Suppressor macrophage (primary cell): ENCODE measurements at regions not wholly inside any gene's neighbourhood (a gene's known extent, or its start where the extent isn't known, plus 50 kb on each side); places are given as distances from the start of the nearest gene placed in this dataset.

Experiments used
- DNase-seq, 4 experiments: peaks; one replicate each; pipeline ENCODE4 v3.0.0-alpha.2; 2020 to 2022

GRCh38 chr5:62126090-62126489 is 179.9 kb upstream of the KIF2A start:
- DNase-seq = no peak

DNA sequence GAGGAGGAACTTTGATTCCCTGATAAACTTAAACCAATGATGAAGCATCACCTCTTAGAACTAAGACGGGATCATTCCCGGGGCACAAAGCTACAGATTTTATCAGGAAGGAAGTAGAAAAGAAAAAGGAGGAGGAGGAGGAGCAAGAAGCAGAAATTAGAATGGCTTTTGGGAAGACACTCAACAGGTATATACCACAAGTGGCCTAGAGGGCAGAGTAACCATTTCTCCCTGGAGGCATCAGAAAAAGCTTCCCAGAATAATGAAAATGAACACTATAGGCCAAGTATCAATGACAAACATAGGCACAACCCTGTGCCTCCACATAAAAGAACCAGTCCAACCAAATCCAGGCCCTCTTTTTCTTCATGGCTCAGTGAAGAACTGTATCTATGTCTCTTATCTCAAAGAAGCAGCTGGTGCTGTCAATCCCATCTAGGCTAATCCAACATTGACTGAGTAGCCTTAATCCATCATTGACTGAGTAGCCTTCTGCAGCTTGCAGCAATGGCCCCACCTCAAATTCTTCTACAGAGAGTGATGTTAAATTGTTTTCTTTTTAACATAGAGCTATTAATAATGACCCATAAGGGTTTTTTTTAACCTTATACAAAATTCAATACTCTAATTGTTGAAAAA is 178.8 kb upstream of the KIF2A start:
- DNase-seq = no peak

DNA sequence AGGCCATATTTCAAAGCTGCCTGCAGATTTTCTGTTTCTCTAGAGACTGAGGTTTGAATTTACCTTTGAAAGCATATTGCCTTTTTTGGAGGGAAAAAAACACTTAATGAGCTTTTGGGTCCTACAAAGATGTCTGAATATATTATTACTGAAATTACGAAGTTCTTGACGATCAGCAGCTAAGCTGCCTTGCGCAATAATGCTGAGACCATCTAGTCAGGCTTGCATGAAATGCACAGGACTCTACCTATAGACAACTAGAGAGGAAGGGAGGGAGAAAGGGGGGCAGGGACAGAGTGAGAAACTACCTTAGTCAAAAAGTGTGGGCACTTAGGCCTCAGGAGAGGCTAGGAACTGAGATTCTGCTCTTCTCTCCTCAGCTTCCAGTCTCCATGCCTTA is 175.9 kb upstream of the KIF2A start:
- DNase-seq = no peak

DNA sequence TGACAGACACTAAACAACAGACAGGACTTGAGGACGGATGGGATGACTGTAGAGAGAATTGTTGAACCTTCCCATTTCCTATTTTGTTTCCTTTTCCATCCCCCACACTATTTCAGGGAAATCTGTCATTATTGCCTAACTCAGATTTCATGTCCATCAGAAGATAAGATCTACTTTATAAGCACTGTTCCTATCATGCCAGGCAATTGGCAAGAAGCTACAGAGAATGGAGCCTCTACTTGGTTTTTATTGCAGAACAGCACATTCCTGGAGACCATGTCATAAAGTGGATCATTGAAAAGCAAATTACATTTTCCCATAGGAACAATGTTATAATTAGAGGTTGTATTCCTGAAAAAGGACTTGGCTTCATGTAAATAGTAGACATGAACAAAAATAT is 173.7 kb upstream of the KIF2A start:
- DNase-seq = no peak

GRCh38 chr5:62133426-62133825 is 172.6 kb upstream of the KIF2A start:
- DNase-seq = no peak

GRCh38 chr5:62134811-62135210 is 171.2 kb upstream of the KIF2A start:
- peak; percentile 8 to 38 (median 34) for DNase-seq

GRCh38 chr5:62137628-62138027 is 168.4 kb upstream of the KIF2A start:
- no peak for DNase-seq

DNA sequence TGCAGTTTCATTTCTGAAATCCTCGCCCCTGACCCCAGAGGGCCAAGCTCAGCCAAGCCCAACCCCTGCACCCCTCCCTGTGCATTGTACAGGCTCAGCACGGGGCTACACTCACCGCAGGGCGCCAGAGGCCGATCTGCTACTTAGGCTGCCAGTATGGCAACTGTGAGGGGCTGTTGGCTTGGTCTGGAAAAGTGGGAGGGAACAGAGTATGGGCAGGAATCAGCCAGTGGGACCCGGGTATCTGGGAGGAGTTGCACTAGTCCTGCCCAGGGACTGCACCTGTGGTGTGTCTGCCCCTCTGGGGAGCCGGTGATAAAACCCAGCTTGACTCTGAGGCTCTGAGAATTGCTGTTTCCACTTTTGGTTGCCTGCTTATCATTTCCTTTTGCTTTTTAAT is 167.4 kb upstream of the KIF2A start:
- DNase-seq = no peak

GRCh38 chr5:62139741-62140140 is 166.3 kb upstream of the KIF2A start:
- DNase-seq = no peak

- no peak for DNase-seq
These were observed 163.7 kb upstream of the KIF2A start for GRCh38 chr5:62142351-62142750.

DNA sequence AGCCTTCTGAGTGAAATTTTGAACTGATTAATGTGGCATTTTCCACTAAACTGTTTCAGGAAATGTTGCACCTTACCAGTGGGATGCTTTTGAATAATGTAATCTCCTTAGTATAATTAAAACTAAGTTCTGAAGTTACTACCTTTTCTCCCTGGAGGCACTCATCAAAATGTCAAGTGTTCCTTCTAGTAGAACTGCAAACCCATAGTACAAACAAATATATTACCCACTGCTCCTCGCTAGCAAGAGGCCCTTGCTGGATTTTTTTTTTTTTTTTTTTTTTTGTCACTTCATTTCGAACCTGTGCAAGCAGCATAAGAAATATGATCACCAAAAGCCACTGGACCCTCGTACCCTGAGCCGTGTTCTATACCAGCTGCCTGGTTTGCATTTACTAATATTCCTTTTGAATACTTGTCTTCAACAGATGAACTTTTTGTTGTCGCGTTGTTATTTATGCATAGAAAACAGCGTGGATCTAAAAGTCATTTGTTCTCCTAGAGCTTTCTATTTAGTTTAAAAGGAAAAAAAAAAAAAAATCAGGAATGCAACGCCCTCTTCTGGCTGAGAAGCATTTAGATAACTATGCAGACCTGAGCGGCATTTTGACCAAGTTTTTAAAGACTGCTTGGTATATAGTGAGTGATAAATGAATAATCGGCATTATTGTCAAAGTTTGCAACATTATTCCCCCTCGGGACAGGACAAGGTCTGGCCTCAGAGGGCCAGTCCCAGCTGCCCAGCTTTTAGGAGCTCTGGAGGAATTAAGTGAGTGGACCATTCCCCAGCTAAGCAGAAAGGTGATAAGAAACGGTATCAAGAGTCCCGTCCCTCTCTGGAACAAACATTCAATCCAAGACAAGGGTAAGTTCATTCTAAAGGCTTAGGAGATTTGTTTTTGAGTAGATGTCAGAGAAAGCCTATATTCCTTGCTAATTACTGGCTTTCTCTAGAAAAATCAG is 162.5 kb upstream of the KIF2A start:
- peak; percentile 21 to 44 (median 31) for DNase-seq

- DNase-seq = no peak
These were observed 161.5 kb upstream of the KIF2A start for GRCh38 chr5:62144401-62145022.

DNA sequence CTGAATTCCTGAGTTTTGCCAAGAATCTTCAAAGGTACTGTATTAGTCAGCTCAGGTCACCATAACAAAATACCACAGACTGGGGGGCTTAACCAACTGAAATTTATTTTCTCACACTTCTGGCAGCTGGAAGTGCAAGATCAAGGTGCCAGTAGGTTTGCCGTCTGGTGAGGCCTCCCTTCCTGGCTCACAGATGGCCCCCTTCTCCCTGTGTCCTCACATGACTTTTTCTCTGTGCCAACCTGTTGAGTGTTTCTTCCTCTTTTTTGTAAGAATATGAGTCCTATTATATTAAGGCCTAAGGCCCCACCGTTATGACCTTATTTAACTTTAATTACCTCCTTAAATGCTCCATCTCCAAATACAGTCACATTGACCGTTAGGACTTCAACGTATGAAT is 156.1 kb upstream of the KIF2A start:
- no peak for DNase-seq

DNA sequence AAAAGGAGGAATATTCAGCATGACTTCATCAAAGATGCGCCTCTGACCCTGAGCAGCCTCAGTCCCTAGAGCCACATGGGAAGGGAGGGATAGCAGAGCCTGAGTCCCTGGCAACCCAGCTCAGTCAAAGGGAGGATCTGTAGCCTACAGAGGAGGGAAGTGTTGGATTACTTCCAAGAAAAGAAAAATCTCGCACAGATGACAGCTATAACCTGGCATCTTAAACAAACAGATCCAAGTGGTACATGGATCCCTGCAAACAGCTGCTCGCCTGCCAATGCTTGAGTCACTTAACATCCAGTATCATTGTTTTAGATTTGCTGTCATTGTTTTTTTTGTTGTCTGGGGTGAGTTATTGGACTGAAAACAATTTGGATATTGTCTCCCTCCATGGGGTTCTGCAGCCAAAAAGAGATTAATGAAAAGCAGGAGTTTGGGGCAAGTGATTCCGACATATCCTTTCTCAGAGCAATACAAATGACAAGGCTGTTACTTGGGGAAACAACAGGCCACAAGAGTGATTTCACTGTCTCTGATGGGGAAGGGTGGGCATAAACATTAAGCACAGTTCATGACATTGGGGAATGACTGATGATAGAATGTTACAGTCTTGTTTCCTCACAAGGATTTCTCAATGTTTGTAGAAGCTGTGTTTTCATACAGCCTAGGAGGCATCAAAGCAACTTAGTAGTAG is 153.5 kb upstream of the KIF2A start:
- DNase-seq = no peak

DNA sequence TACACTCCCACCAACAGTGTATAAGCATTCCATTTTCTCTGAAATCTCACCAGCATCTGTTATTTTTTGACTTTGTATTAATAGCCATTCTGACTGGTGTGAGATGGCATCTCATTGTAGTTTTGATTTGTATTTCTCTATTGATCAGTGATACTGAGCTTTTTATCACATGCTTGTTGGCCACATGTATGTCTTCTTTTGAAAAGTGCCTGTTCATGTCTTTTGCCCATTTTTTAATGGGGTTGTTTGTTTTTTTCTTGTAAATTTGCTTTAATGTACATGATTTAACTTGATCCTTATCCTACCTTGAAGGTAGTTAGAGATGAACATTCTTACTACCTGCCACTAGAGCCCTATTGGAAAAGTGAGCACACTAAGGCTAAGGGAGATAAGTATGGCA is 151.2 kb upstream of the KIF2A start:
- DNase-seq = no peak

DNA sequence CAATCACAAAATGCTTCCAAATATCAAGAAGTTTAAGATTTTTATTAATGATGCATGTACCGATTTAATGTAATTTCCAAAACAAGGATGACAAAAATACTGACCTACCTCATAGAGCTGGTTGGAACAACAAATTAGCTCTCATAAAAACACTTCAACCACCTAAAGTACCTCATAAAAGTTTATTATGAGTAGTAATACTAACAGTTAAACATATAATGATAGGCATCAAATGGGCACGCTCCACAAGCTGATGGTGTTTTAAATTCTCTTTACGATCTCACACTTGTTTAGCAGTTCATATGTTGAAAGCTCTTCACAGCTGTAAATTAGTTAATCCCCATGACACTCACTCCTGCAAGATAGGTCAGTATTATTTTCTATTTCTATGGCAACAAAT is 150.0 kb upstream of the KIF2A start:
- no peak for DNase-seq

DNA sequence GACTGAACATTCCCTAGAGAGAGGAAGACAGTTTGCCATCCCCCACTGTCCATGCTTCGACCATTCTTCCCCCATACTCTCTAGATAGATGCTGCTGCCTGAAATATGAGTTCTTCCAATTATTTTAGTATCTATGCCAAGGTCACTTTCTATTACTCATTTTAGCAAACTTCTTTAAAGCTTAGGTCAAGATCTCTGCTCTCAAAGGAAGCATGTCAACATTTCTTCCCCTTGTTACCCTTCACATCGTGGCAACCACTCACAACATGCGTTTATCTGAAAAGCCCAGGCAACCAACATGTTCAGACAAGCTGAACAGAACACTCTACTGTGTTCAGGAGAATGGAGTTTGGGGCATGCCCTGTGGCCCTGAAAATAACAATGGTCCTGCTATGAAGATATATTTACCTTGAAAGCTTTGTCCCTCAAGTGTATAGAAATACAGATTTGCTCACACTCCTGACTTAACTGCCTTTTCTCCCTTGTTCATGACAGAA is 138.4 kb upstream of the KIF2A start:
- DNase-seq = no peak

DNA sequence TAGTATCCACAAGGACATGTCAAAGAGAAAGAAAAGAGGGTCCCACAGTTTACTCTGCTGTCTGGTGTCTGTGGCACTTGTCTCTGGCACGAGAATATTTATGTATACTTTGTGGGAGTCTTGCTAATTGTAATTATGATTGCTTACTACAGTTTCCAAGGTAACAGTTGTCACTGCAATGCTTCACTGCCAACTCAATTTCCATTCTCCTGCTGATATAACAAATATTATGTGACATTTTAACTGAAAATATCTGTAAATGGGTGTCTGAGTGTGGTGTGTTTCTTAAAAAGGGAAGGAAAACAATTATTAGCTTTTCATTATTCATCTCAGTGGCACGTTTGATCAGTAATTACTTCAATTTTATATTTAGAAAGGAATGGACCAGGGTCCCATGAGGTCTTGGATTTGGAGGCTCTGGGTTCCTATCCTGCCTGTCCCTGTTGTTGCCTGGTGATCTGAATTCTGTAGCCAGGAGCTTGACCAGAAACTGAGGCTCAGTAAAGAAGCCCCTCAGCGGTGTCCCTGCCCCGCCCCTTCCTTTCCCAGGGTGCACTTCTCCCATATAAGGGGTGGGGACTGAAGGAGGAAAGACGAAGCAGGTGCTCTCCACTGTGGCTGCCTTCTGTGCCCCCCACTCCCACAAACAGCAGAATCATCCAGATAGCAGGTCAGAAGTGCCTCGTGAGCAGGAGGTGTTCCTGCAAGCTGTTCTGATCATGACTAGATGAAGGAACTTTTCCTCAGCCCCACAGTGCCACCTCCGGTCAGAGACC is 137.3 kb upstream of the KIF2A start:
- no peak for DNase-seq

- no peak for DNase-seq
These were observed 127.7 kb upstream of the KIF2A start for GRCh38 chr5:62178258-62178657.

GRCh38 chr5:62182802-62183201 is 123.2 kb upstream of the KIF2A start:
- DNase-seq = no peak

- DNase-seq = no peak
These were observed 122.3 kb upstream of the KIF2A start for GRCh38 chr5:62183727-62184126.

DNA sequence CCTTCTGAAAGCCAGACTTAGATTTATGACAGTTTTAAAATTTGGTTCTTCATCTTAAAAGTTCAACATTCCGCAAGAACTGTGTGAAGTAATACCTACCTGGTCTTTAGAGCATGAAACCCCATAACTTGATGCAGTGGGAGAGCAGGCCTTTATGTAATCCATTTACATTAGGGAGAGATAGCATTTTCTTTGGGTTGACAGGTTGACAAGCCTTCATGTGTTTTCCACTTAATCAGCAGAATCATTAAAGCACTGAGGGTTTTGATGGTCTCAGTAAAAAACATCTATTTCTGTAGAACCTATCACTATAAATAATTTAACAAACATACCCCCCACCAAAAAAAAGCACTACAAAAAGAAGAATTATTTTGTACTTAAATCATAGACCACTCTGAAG is 121.6 kb upstream of the KIF2A start:
- DNase-seq = no peak
